Ectodermal cell (in vitro differentiated cells): ENCODE measurements at regions not wholly inside any gene's neighbourhood (a gene's known extent, or its start where the extent isn't known, plus 50 kb on each side); places are given as distances from the start of the nearest gene placed in this dataset.

Experiments used
- H3K27ac ChIP-seq: 2 replicates; pipeline ENCODE4 v1.7.0; 2013; ENCODE audit warnings: mild to moderate bottlenecking, low read depth, low read length; ENCODE audit not compliant: insufficient read depth, poor library complexity, severe bottlenecking
- H3K27me3 ChIP-seq: 2 replicates; pipeline ENCODE4 v1.7.0; 2013; ENCODE audit warnings: mild to moderate bottlenecking, low read length; ENCODE audit not compliant: insufficient read depth, control insufficient read depth, poor library complexity, severe bottlenecking
- H3K36me3 ChIP-seq: one replicate; pipeline ENCODE4 v1.7.0; 2013; ENCODE audit warnings: low read length; ENCODE audit not compliant: control insufficient read depth, insufficient read depth
- H3K4me1 ChIP-seq: one replicate; pipeline ENCODE4 v1.7.0; 2013; ENCODE audit warnings: low read length; ENCODE audit not compliant: control insufficient read depth, insufficient read depth
- H3K4me3 ChIP-seq: 2 replicates; pipeline ENCODE4 v1.7.0; 2013; ENCODE audit warnings: low read depth, low read length, control low read depth; ENCODE audit not compliant: insufficient read depth
- H3K9me3 ChIP-seq: 2 replicates; pipeline ENCODE4 v1.7.0; 2013; ENCODE audit warnings: mild to moderate bottlenecking, low read length, moderate library complexity; ENCODE audit not compliant: control insufficient read depth
- WGBS, 2 experiments: methylation state at CpG; one replicate each; pipeline ENCODE4 v1.1.7; 2013; ENCODE audit warnings: missing lambda C conversion rate in 2 of 2; 5-methylcytosine and 5-hydroxymethylcytosine counted together

- no peaks in the 10 kb centered on the region for H3K9me3 ChIP-seq
- no peak overlapping the region for H3K4me3 ChIP-seq
These were observed 114.0 kb downstream of the UQCRFS1 start for GRCh38 chr19:29098863-29099481.

DNA sequence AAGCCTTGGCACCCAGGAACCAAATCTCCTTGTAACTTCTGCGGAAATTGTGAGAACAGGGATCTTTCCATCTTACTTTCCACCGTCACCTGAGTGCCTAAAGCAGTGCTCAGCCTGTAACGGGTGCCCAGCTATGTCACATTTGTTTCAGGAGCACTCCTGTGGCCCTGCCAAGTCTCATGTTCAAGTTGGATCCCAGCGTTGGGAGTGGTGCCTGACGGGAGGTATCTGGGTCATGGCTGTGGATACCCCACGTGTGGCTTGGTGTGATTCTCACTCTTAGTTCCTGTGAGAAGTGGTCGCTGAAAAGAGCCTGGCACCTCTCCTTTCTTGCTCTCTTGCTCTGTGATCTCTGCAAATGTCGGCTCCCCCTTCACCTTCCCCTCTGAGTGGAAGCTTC, 114.9 kb downstream of the UQCRFS1 start:
- Histone ChIP-seq H3K36me3 (no peaks in the 10 kb centered on the region), H3K27me3 (no peaks in the 10 kb centered on the region), H3K4me1 (no peaks in the 10 kb centered on the region), H3K27ac (no peak overlapping the region), H3K4me3 (no peak overlapping the region), H3K9me3 (no peaks in the 10 kb centered on the region)
- WGBS, 2 experiments: 92 to 93% methylated on average over 8 of the region's 8 CpGs

More at GRCh38 chr19:29098863-29099481, 114.0 kb downstream of the UQCRFS1 start:
- no peaks in the 10 kb centered on the region for H3K4me1 ChIP-seq
- H3K27me3 ChIP-seq: no peaks in the 10 kb centered on the region
- WGBS, 2 experiments: 93% methylated on average over 10 of the region's 10 CpGs
- no peak overlapping the region for H3K27ac ChIP-seq
- no peaks in the 10 kb centered on the region for H3K36me3 ChIP-seq

GRCh38 chr19:29096896-29097295, 116.1 kb downstream of the UQCRFS1 start:
- Histone ChIP-seq H3K36me3 (no peaks in the 10 kb centered on the region), H3K4me3 (no peak overlapping the region), H3K27ac (no peak overlapping the region), H3K27me3 (no peaks in the 10 kb centered on the region), H3K4me1 (no peaks in the 10 kb centered on the region), H3K9me3 (no peaks in the 10 kb centered on the region)
- 70 to 75% methylated on average over 2 of the region's 2 CpGs for WGBS, 2 experiments

DNA sequence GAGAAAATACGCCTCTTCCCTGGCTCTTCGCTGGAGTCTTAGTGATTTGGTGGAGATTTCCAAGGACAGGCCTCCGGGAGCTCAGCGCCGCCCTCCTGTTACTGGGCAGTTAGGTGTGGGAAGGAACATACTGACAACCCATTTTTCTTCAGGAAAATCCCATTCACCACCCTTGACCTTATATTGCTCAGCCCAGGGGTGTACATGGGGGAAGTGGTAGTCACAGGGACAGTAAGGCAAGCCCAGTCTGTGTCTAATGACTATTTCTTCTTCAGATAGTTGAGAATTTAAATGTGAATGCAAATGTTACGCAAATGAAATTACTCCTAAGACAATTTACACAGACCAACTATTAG, 119.4 kb downstream of the UQCRFS1 start:
- 84 to 96% methylated on average over 6 of the region's 6 CpGs for WGBS, 2 experiments
- H3K4me1 ChIP-seq: no peaks in the 10 kb centered on the region
- no peaks in the 10 kb centered on the region for H3K9me3 ChIP-seq
- H3K27me3 ChIP-seq: no peaks in the 10 kb centered on the region
- H3K27ac ChIP-seq: no peak overlapping the region
- no peaks in the 10 kb centered on the region for H3K36me3 ChIP-seq
- no peak overlapping the region for H3K4me3 ChIP-seq

DNA sequence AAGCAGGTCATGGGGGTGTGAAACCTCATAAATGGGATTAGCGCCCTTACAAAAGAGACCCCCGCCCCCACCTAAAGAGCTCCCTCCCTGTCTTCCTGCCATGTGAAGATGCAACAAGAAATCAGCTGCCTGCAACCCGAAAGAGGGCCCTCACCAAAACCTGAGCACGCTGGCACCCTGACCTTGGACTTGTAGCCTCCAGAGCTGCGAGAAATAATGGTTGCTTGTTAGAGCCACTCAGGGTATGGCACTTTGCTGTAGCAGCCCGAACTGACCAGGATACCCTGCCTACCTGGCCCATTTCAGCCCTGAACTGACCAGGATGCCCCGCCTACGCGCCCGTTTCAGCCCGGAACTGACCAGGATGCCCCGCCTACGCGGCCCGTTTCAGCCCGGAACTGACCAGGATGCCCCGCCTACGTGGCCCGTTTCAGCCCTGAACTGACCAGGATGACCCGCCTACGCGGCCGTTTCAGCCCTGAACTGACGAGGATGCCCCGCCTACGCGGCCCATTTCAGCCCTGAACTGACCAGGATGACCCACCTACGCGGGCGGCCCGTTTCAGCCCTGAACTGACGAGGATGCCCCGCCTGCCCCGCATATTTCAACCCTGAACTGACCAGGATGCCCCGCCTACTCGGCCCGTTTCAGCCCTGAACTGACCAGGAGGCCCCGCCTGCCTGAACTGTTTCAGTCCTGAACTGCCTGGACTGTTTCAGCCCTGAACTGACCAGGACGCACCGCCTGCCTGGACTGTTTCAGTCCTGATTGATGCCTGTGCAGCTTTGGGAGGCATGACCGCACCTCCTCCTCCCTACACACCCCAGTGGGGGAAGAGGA, 120.0 kb downstream of the UQCRFS1 start:
- no peaks in the 10 kb centered on the region for H3K9me3 ChIP-seq
- no peak overlapping the region for H3K4me3 ChIP-seq
- 93 to 94% methylated on average over 40 to 41 of the region's 41 CpGs for WGBS, 2 experiments
- no peak overlapping the region for H3K27ac ChIP-seq
- H3K36me3 ChIP-seq: no peaks in the 10 kb centered on the region
- no peaks in the 10 kb centered on the region for H3K27me3 ChIP-seq
- H3K4me1 ChIP-seq: no peaks in the 10 kb centered on the region

DNA sequence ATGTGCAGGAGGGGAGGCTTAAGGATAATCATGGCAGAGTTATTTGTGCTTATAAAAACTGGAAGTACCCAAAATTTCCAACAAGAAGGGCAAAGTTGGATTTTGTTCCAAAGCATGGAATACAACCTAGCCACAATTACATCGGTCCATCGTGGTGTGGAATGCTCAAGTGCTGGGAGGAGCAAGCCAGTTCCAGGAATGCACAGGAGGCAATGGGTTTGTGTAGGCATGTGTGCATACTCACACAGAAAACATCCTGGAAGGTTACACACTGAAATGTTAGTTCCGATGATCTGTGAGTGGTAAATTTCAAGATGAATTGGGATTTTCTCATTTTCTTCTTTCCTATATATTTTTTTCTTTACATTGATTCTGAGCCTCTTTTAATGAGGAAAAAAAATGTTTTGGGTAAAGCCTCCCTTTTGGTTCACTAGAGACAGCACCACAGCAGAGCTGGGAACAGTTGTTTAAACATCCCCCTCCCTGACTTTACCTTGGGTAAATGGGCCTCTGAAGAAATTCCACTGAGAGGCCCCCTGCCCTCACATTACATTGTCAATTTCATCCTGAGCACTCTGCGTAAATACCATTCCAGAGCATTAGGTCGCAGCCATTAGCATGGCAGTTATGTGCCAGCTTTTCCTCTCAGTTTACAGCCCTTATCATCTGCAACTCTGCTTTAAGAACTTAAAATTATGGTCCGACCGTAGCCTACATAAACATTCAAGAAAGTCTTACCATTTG, 122.0 kb downstream of the UQCRFS1 start:
- Histone ChIP-seq H3K27ac (no peak overlapping the region), H3K9me3 (no peaks in the 10 kb centered on the region), H3K4me1 (no peaks in the 10 kb centered on the region), H3K4me3 (no peak overlapping the region), H3K36me3 (no peaks in the 10 kb centered on the region), H3K27me3 (no peaks in the 10 kb centered on the region)
- 86 to 87% methylated on average over 6 to 7 of the region's 7 CpGs for WGBS, 2 experiments

- no peaks in the 10 kb centered on the region for H3K4me1 ChIP-seq
- no peaks in the 10 kb centered on the region for H3K9me3 ChIP-seq
- H3K36me3 ChIP-seq: no peaks in the 10 kb centered on the region
- H3K27me3 ChIP-seq: no peaks in the 10 kb centered on the region
- H3K4me3 ChIP-seq: no peak overlapping the region
- no peak overlapping the region for H3K27ac ChIP-seq
- 95 to 96% methylated on average over 8 of the region's 8 CpGs for WGBS, 2 experiments
These were observed 123.6 kb downstream of the UQCRFS1 start for GRCh38 chr19:29089315-29089870.

DNA sequence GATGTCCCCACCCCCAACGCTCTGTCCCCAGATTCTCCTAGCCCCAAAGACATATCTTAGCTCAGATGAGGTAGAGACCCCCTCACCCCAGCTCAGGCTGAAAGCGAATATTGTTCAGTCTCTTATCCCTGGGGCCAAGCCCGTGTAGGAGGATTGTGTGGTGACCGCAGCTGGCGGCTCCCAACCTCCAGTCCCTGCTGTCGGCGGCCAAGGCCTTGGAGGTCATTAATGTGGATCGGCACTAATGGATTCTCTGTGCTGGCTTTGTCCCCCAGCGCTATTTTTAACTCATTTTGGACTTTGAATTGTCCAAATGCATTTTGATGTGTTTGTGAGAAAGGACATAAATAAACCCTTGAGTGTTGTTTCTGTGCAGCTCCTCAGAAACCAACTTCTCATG, 124.2 kb downstream of the UQCRFS1 start:
- Histone ChIP-seq H3K4me3 (no peak overlapping the region), H3K27me3 (no peaks in the 10 kb centered on the region), H3K27ac (no peak overlapping the region), H3K36me3 (no peaks in the 10 kb centered on the region), H3K9me3 (no peaks in the 10 kb centered on the region), H3K4me1 (no peaks in the 10 kb centered on the region)
- 92 to 93% methylated on average over 9 of the region's 9 CpGs for WGBS, 2 experiments

DNA sequence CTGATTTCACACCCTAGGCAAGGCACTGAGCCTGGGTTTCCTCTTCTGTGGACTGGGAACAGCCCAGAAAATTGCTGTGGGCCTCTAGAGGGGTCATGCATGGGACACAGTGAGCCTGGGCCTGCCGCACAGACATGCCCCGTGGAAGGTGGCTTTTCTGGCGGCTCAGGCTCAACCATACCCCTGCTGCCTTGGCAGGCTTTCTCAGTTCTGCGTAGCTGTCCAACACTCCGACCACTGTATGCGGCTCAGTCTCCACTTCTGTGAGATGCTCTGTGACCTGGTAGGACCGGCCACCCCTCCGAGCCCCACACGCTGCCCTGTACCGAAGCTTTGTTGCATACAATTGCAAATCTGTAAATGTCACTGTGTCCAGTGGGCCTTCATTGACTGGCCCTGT, 126.3 kb downstream of the UQCRFS1 start:
- H3K27me3 ChIP-seq: no peaks in the 10 kb centered on the region
- no peak overlapping the region for H3K4me3 ChIP-seq
- H3K4me1 ChIP-seq: no peaks in the 10 kb centered on the region
- 92 to 97% methylated on average over 10 of the region's 10 CpGs for WGBS, 2 experiments
- H3K9me3 ChIP-seq: no peaks in the 10 kb centered on the region
- H3K36me3 ChIP-seq: no peaks in the 10 kb centered on the region
- no peak overlapping the region for H3K27ac ChIP-seq

DNA sequence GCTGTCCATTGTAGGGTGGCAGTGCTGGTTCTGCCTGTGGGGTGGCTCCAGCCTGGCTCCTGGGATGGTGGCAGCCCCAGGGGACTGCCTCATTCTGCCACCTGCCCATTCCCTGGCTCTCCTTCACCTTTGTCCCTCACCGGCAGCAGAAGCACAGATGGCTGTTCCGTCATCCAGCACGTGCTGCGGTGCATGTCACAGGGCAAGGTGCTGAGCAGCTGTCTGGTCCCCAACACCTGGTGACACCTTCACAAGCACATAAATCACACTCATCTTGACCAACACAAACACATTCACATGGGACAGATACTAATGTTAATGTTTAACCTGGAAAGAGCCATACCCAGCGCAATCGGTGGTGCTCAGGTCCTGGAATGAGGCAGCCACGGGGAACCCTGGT, 126.8 kb downstream of the UQCRFS1 start:
- H3K4me3 ChIP-seq: no peak overlapping the region
- no peaks in the 10 kb centered on the region for H3K36me3 ChIP-seq
- H3K4me1 ChIP-seq: no peaks in the 10 kb centered on the region
- 94% methylated on average over 7 of the region's 7 CpGs for WGBS, 2 experiments
- no peak overlapping the region for H3K27ac ChIP-seq
- H3K9me3 ChIP-seq: no peaks in the 10 kb centered on the region
- H3K27me3 ChIP-seq: no peaks in the 10 kb centered on the region
